HG03175 (cell line): ENCODE measurements at regions not wholly inside any gene's neighbourhood (a gene's known extent, or its start where the extent isn't known, plus 50 kb on each side); places are given as distances from the start of the nearest gene placed in this dataset.

Source experiments
- ATAC-seq: cut with Tn5 transposase; IDR thresholded peaks from one replicate; pipeline ENCODE4 v1.9.1; 2021; ENCODE audit warnings: mild to moderate bottlenecking, moderate library complexity; ENCODE audit not compliant: unreplicated experiment

DNA sequence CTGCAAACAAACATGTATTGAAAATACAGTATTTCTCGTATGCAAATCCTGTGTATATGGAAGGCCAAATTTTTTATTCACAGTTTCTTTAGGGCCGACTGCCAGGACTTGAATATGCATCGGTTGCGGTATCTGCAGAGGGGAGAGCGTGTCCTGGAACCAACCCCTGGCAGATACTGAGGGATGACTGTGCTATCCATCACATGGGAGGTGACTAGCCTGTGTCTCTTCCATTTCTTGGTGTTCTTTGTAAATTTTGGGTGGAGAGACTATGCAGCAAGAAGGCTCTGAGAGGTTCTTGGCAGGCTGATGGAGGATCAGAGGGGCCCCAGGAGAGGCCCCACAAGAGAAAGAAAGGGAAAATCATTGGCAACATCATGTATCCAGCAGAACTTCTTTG, 384.3 kb downstream of the YTHDC2 start:
- no peak for ATAC-seq

DNA sequence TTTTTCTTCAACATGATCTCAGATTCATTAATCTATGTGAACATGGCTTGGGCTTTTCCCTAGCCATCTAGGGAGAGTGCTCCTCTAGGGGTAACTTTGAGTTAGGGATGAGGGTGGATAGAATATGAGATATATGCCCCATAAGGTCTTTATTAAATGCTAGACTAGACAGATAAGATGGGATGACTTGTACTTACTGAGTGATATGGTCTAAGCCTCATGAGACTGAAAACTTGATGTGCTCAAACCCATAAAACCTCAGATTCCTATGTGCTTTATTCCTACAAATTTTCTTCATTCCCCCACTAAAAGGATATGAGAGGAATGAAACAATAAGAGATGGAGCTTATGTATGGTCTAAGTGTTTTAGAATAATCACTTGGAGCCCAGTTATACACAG, 386.6 kb downstream of the YTHDC2 start:
- no peak for ATAC-seq

DNA sequence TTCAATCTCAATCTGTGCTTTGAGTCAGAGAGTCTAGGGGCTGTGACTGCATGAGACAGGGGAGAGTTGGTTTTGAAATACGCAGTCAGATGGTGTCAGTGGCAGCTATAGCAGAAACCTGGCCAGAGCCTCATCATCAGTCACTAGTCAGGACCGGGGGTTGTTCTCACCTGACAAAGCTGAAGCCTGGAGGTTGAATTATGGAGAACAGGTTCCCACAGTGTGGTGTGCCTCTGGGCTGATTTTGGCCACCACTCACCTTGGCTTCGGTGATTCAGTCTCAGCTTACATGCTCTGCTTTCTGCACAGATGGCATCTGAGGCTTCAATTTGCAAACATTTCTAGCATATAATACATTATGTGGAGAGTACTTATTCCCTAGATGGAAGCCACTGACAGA, 387.3 kb downstream of the YTHDC2 start:
- ATAC-seq, result no peak

DNA sequence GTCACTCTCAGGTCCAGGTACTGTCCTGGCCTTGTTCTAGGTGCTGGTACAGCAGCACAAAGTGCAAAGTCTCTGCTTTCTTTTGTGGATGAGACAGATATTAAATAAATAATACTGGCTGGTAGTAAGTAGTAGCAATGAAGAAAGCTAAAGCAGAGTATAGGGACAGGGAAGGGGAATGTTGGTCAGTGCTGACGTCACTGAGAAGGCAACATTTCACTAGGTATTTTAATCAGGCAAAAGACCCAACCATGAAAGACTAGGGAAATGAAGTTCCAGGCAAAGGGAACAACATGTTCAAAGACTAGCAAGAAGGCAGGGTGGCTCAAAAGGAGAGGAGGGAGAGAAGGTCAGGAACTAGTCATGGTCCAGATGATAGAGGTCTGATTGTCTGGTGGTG, 388.2 kb downstream of the YTHDC2 start:
- ATAC-seq, result no peak

DNA sequence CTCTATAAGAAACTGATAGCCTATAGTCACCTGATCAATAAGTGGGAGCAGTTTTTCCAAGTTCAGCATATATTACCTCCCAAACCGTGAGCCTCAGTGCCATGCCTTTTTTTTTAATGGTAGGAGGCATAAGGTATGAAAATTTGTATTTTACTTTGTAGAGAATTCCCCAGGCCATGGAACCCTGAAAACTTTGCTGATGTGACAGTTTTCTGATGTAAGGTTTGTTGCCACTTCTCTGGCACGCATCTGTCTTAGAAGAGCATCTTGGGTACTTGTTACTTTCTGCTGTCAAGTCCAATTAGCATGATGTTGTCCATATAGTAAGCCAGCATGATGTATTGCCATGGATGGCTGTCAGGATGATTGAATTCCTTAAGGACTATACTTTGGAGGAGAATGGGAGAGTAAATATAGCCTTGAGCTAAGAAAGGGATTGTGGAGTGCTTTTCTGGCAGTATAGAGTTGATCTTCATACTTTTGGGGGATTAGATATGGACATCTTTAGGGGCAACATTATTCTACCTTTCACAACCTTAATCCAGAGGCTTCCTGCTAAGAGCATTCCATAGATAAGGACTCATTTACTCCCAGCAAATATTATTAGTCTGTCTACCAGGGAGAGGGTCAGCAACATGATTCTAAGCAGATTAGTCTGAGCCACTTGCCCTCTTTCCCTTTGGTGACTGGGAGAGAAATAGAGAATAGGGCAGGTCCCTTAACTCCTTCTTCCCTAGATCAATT, 389.6 kb downstream of the YTHDC2 start:
- ATAC-seq, result no peak

DNA sequence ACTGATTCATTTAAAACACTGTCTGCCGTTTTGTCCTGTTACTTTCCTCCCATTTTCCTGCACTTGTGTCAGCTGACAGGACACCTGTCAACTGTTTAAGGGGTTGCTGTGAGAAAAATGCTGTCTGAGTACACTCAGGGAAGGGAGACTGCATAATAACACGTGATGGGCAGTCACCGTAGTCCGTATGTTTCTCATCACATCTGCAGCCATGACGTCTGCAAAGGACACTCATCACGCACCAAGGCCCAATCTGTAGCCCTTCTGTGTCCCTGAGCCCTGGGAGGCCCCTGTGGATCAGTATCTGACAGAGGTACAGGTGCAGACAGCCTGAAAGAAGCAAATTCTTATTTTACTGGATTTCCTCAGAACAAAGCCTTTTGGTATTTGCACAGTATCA, 396.3 kb downstream of the YTHDC2 start:
- ATAC-seq, result no peak

DNA sequence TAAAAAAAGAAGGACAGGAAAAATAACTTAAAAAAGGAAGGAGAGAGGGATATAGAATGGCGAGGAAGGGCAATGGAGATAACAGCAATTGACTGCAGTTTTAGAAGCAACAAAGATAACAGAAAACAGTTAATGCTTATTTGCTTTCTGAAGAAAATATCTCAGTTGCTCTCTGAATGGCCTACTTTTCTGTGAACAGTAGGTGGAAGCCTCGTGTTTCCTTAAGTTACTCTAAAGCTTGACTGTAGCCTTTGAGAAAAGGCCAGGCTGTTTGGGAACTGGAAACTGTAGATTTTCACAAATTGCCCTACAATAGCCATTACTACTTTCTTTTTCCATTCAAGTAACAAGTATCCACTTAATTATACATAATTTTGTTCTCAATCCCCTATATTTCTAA, 404.5 kb downstream of the YTHDC2 start:
- no peak for ATAC-seq

DNA sequence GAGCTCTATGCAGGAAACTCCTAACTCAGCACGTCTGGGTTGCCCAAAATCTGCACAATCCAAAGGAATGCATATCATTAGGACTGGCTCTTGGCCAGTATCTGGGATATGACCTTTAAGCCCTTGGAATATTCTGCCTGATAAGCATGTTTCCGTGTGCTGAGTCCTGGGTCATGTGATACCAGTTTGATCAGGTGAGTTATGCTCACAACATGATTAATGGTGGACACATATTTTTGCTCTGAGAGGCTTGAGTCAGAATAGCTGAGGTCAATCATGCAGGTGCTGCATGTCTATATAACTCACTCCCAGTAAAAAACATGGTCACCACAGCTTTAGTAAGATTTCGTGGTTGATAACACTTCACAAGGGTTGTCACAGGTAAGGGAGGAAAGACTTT, 408.8 kb downstream of the YTHDC2 start:
- no peak for ATAC-seq

DNA sequence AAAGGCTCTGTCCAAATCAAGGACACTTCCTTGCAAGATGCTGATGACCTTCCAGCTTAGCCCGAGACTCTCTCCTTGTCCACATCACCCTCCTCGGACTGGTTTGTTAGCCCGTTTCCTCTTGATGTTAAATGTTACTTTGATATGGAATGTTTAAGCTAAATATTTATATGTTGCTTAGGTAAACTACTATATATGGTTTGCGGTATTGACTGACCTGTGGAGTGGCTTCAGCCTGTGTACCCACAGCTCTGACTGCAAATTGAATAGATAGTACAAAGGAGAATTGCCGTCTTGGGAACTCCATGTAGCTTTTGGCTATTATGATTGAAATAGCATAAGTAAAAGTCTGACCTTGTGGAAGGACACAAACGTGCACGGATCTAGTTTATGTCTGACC, 422.0 kb downstream of the YTHDC2 start:
- ATAC-seq, result no peak

DNA sequence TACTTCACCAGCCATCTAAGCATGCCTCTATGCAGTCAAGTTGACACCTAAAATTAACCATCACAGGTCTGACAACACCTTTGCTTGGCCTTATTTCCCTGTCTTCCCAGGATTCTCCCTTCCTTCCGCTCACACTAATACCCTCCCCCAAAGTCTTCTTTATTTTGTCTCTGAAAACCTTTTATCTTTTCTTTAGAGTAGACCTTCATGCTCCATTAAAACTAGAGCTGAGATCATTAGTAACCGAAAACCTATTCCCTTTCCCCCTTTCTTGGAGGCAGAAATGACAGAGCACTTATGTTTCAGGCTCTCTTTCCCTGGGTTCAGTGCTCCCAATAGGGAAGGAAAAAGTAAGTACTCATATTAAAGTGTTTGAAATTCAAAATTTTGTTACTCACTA, 423.8 kb downstream of the YTHDC2 start:
- no peak for ATAC-seq

DNA sequence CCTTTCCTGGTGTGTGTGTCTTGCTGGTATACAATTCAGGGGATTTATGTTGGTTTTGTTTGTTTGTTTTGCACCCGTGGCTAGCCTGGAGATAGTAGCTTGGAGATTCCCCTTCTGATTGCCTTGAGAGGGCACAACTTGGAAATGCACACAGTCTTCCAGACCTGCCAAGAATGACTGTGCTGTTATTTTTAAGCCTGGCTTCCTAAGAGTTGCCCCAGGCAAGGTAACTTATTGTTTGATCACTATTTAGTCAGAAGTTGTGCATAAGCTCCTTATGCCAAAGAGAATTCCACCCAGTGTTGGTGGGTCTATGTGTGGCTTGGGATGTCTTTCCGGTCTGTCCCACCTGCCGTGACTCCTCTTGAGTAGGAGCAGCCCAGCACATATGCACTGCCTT, 421.9 kb upstream of the KCNN2 start:
- ATAC-seq, result no peak

DNA sequence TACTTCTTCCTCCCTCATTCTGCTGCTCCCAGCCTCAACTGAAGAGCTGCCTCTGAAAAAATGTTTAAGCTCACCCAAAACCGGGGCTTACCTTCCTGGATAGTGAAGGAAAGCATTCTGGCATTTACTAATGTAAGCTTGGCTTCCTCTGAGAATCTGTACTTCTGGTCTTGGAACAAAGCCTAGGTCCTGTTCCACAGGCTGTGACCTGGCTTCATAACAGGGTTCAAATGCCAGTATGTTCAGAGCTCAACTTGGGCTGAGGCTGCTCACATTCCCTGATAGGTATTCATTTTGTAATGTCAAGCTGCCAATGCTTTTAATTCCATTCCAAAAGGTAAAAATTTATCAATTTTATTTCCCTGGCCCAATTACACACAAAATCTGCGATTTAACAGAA, 411.7 kb upstream of the KCNN2 start:
- no peak for ATAC-seq

DNA sequence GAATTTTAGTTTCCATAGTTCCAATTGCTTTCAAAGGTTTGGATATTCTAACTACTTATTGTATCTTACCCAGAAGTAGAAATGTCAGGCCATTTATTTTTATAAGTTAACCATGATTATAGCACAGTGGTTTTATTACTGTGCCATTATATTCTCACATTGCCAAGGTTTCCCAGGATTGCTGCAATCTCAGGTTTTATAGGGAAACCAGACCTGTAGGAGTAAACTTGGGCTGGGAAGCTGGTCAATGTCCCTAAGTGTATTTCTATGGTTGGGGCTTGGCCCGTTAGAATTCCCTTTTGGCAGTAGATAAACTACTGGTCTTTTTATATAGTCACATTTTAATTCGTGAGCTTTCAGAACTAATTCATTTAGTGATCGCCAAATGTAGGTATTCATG, 396.6 kb upstream of the KCNN2 start:
- ATAC-seq, result no peak

DNA sequence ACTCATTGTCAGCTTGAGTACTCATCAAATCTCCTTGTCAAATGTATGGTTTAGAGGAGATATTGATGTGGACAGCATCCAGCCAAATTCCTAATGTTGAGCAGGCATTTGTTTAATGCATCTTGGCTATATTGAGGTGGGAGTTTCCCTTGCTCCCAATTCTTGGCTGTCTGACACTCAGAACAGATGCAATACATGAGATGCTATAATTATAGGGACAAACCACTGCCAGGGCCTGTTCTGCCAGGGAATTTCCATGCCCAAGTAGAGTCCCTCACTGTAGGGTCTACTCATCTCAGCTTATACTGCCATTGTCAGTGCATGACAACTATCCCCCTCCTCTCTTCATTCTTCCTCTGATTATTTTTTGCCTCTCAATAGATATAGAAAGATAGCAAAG, 392.0 kb upstream of the KCNN2 start:
- no peak for ATAC-seq

DNA sequence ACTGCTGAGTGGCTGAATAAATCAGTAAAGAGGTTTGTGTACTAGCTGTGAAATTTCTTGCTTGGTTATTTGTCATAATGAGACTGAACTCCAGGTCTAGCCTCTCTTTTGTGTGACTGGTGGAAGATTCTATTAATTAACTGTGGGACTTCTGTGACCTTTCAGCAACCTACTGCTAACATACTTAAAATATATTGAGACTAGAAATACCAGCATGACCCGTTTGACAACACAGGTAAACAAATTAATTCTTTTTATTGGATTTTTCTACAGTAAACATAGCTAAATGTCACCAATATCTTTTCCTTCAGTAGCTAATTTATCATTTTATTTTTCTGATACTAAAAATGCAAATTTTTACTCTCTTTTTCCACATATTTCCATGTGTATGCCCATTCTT, 390.4 kb upstream of the KCNN2 start:
- ATAC-seq, result no peak

DNA sequence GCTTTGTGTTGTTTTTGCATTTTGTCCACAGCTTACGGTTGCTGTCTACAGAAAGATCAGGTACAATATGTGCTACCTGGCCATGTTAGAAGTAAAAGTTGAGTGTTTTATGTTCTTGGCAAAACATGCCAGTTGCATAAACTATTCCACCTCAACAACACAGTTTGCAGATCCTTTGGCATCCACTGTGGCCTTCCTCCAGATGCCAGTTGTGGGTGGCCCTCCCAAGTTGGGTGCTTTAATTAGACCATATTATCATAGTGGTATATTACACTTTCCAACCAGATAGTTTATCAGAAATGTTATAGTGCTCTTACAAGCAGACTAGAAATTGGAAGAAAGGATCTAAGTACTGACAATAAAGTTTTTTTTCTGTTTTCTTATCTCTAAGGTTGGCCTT, 386.9 kb upstream of the KCNN2 start:
- ATAC-seq, result no peak

DNA sequence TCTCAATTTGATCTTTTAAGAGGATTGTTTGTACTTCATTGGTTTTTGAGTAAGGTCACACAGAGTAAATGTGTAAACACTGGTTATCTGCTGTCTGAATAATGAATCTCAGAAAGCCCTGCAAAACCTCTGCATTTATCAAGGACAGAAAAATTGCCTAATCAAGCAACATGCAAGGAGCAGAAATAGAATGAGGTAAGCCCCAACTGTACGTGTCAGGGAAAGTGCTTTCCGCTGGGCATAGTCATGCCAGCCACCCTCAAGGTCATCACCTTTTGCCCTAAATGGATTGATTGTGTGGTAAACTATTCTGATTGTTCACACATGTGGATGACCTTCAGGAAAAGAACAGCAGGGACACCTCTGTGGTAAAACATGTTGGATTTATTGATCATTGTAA, 376.9 kb upstream of the KCNN2 start:
- no peak for ATAC-seq

DNA sequence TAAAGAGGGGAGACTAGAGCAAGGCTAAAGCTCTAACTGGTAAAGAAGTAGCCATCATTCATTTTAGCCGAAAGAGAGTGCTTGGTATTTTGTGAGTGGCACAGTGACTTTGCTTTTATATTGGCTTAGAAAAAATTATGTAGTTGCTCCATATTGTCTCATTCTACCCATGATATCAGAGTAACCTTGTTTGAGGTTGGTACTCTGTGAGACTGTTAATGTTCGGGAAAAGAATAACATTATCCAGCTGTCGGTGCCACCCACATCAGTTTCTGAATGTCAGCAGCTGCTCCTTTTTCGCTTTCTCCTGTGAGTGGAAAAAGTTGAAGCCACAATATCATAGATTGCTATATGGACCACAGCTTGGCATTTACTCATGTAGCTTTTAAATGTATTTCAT, 376.4 kb upstream of the KCNN2 start:
- no peak for ATAC-seq

DNA sequence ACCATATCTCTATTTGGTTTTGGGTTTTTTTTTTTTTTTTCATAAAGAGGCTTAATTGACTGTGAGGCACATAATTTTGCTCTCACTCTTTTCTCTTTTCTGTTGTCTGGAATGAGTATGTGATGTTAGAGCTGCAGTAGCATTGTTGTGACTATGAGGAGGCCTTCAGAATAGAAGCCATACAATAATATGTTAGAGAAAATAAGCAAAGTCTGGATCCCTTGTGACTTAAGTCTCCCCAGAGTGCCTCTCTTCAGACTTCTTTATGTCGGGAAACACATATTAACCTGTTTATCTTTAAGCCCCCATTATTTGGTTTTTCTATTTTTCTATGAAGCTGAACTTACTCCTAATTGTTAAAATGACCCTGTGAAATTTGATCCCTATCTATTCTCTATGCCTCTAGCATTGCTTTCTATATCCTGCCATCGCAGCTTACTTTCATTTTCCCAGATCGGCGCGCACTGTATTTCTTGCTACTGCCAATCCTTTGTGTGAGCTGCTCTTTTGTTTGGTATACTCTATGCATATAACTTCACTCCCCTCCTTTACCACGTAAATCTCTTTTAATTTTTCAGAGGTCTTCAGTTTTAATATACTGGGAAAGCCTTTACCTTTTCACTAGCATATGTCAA, 372.5 kb upstream of the KCNN2 start:
- ATAC-seq, result no peak

DNA sequence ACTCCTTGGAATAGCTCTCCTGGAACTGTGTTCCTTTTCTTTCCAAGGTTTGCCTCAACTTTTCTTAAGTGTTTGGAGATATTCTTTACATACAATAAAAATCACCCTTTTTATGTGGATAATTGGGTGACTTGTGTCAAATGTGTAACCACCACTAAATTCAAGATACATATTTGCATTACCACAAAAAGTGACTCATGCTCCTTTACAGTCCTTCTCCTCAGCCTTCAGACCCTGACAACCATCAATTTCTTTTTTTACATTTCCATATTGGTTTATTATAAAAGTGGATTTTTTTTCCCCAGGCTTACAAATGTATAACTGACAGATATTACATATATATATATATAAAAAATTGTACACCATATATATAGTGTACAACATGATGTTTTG, 372.0 kb upstream of the KCNN2 start:
- no peak for ATAC-seq

DNA sequence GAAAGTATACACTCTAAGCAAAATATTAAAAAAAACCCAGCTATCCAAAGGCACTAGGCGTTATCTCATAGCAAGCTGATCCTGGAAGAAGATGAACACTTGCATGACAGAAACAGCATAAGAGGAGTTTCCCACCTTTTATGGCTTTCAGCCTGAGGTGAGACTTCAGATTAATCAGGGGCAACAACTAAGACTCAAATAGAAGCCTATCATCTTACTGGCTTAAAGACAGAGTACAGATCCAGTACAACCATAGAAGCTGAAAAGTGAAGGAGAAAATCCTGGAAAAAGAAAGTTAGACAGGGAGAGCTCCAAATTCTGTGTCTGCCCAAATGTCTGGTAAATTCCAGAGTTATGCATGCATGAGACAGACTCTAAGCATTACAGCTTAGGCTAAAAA, 360.8 kb upstream of the KCNN2 start:
- ATAC-seq, result no peak

DNA sequence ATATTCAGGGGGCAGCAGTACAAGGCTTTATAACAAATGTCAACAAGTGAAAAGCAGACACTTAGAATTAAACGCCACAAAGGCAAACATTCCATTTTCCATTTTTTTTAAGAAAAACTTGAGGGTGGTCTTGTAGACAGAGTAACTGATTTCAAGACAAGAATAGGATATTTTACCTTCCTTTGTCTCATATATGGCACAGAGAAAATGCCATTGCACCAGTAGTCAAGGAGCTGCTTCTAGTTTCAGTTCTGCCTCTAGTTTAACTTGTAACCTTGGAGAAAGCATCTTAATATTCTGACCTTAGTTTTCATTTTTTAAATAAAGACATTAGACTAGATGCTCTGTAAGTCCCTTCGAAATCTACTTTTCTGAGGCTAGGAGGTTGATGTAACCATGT, 355.3 kb upstream of the KCNN2 start:
- no peak for ATAC-seq

DNA sequence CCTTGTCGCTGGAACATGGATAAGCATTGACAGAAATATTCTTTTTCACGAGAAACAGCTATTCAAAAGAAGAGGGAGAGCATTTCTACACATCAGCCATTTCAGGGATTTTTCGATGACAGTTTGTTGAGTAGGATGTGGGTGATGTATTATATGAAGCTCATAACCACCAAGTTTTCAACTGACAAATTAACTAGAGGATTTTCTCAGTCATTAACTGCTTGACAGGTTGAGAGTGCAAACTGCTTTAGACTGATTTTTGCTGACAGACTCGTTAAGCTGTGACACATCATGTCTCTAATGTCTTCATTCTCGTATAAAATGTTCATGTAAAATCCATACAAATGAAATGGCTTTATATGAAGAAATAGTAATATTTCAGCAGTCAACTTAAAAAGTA, 354.2 kb upstream of the KCNN2 start:
- ATAC-seq, result no peak
